ENCODE measurements at regions not wholly inside any gene's neighbourhood (a gene's known extent, or its start where the extent isn't known, plus 50 kb on each side); places are given as distances from the start of the nearest gene placed in this dataset.

DNA sequence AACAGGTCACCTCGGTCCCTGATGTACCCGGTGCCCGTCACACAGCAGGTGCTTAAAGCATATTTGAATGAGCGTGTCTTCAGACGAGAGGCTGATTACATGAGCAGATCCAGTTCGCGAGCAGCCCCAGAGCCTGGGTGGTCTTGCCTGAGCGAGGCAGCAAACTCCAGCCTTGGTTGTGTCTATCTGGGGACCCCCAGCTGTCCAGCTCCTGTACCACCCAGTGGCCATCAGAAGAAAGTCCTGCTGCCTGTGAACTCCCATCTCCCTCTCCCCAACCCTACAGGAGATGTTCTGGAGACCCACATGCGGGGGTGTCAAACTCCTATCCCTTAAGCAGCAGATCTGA, 174.2 kb downstream of the PHETA1 start:
- Histone ChIP-seq H3K36me3 (ENCODE audit: control insufficient read depth in 2 of 4, insufficient read depth in 4 of 4, low read length in 3 of 4) (no peaks in the 10 kb centered on the region), H3K23me2 (ENCODE audit: low read depth, low read length) (no peaks in the 10 kb centered on the region), H2AK5ac (ENCODE audit: low read depth, low read length) (no peak overlapping the region), H3K23ac (ENCODE audit: insufficient read length) (no peak overlapping the region), H2AFZ (ENCODE audit: low read length) (no peak overlapping the region), H4K5ac (ENCODE audit: insufficient read length, low read depth, low read length) (no peak overlapping the region), H3K4ac (replicated peaks; ENCODE audit: insufficient read length, low read depth, low read length) (peak overlapping the region; percentile 79), H3K4me1 (replicated peaks in 1 of 4; ENCODE audit: control insufficient read depth in 3 of 4, insufficient read depth in 4 of 4, low read length in 3 of 4) (peaks cover 3 to 17% (median 11%) of the 10 kb centered on the region in 4 experiments), H3K79me2 (ENCODE audit: control insufficient read depth in 1 of 2, insufficient read depth in 2 of 2, low read length in 2 of 2) (no peaks in the 10 kb centered on the region; a peak in 1 of 4 replicates), H3K9ac (replicated peaks in 1 of 4; ENCODE audit: extremely low read depth in 1 of 4, low read depth in 3 of 4, low read length in 3 of 4) (no peak overlapping the region), H3K4me3 (ENCODE audit: extremely low read depth in 1 of 4, insufficient read depth in 2 of 4, low read depth in 3 of 4, low read length in 4 of 4) (no peak overlapping the region), H4K8ac (ENCODE audit: extremely low read depth, insufficient read depth, low read length) (no peak overlapping the region), H3K9me3 (ENCODE audit: insufficient read depth in 2 of 2, low read depth in 1 of 2, low read length in 1 of 2) (no peaks in the 10 kb centered on the region), H3K56ac (replicated peaks; ENCODE audit: insufficient read length, low read depth, low read length) (no peak overlapping the region), H4K20me1 (replicated peaks in 1 of 2; ENCODE audit: control insufficient read depth in 1 of 2, insufficient read depth in 2 of 2, low read length in 2 of 2) (peaks cover 0 to 3% of the 10 kb centered on the region in 2 experiments), H4K91ac (replicated peaks; ENCODE audit: insufficient read length, low read length) (no peak overlapping the region), H2BK15ac (ENCODE audit: low read length) (peak overlapping the region; percentile 40), H3K4me2 (ENCODE audit: insufficient read depth in 1 of 2, low read depth in 2 of 2, low read length in 2 of 2) (no peak overlapping the region), H2BK5ac (ENCODE audit: low read depth, low read length) (no peak overlapping the region), H3K79me1 (ENCODE audit: low read depth, low read length) (no peaks in the 10 kb centered on the region; the same call in none of the 2 replicates), H2BK12ac (ENCODE audit: low read depth, low read length) (peak overlapping the region; percentile 17; the same call in 1 of the 2 replicates), H3K14ac (ENCODE audit: insufficient read length) (no peak overlapping the region), H3K27me3 (replicated peaks in 1 of 4; ENCODE audit: control insufficient read depth in 3 of 4, extremely low read depth in 1 of 4, insufficient read depth in 3 of 4, low read length in 3 of 4) (no peaks in the 10 kb centered on the region), H3K27ac (ENCODE audit: low read depth, low read length) (no peak overlapping the region), H3K18ac (ENCODE audit: extremely low read depth, low read length) (peak overlapping the region; percentile 87), H2BK20ac (ENCODE audit: low read length) (no peak overlapping the region), H2BK120ac (replicated peaks; ENCODE audit: low read depth, low read length) (peak overlapping the region; percentile 49)
- no peak for FAIRE-seq
- WGBS, 2 experiments (ENCODE audit: extremely low coverage in 1 of 2, insufficient coverage in 1 of 2, insufficient read length in 1 of 2, insufficient replicate concordance in 2 of 2, low coverage in 1 of 2, low lambda C conversion rate in 2 of 2, missing lambda C conversion rate in 1 of 2): 90% methylated on average over 9 of the region's 9 CpGs; no CpG with 5 or more reads in 1 of the 2 experiments
- CTCF ChIA-PET (ENCODE audit: partially characterized antibody): interaction anchor here (0.9 kb wide), 1 partner anchor 47 kb away, joined by 3 read pairs; no protein-coding TSS in a partner anchor
- POLR2A ChIA-PET (ENCODE audit: partially characterized antibody): no interaction called here
- no peak for DNase-seq (ENCODE audit: low read depth in 1 of 2, low spot score in 2 of 2)
- TF ChIP-seq, protein P1, sequence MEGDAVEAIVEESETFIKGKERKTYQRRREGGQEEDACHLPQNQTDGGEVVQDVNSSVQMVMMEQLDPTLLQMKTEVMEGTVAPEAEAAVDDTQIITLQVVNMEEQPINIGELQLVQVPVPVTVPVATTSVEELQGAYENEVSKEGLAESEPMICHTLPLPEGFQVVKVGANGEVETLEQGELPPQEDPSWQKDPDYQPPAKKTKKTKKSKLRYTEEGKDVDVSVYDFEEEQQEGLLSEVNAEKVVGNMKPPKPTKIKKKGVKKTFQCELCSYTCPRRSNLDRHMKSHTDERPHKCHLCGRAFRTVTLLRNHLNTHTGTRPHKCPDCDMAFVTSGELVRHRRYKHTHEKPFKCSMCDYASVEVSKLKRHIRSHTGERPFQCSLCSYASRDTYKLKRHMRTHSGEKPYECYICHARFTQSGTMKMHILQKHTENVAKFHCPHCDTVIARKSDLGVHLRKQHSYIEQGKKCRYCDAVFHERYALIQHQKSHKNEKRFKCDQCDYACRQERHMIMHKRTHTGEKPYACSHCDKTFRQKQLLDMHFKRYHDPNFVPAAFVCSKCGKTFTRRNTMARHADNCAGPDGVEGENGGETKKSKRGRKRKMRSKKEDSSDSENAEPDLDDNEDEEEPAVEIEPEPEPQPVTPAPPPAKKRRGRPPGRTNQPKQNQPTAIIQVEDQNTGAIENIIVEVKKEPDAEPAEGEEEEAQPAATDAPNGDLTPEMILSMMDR (IDR thresholded peaks at IDR 0.05; ENCODE audit: control extremely low read depth in 1 of 3, insufficient read depth in 1 of 3, low read depth in 1 of 3, low read length in 3 of 3): peak in 1 of 3 experiments; percentile 2; a peak in 1 of 4 replicates
- TF ChIP-seq EP300 (IDR thresholded peaks at IDR 0.05; ENCODE audit: borderline replicate concordance in 1 of 2, low read depth in 2 of 2, low read length in 2 of 2): no peak
